Retinal pigment epithelial cell (primary cell): ENCODE measurements at regions not wholly inside any gene's neighbourhood (a gene's known extent, or its start where the extent isn't known, plus 50 kb on each side); places are given as distances from the start of the nearest gene placed in this dataset.

Experiments
- DNase-seq: peaks from one replicate; pipeline ENCODE4 v3.0.0-alpha.2; 2010; ENCODE audit warnings: low read depth
- H3K4me3 ChIP-seq: 2 replicates; pipeline ENCODE4 v1.5.1; 2011; ENCODE audit warnings: mild to moderate bottlenecking, low read length, control low read depth, moderate library complexity
- TF ChIP-seq, protein P1 (sequence below): conservative IDR thresholded peaks from 2 replicates; pipeline ENCODE4 v1.5.1; 2011; ENCODE audit warnings: low read depth, low read length, control low read depth, inconsistent platforms

DNA sequence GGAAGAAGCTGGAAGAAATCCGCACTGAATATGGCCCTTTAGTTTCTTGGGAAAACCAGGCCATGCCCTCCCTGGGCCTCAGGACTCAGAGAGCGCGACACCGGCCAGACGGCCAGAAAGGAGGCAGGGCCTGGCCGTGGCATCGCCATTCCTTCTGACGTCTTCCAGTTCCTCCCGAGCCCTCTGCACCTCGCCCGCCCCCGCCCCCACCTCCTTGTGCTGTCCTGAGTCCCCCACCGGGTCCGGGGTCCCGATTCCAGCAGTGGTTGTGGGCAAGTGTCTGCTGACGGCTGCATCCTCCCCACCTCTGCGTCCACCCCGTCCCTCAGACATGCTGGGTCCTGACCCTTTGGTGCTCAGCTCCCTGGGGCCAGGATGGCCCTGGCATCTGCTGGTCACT is 312.1 kb upstream of the SHH start:
- H3K4me3 ChIP-seq = no peak overlapping the region
- DNase-seq = no peak
- TF ChIP-seq, protein P1, sequence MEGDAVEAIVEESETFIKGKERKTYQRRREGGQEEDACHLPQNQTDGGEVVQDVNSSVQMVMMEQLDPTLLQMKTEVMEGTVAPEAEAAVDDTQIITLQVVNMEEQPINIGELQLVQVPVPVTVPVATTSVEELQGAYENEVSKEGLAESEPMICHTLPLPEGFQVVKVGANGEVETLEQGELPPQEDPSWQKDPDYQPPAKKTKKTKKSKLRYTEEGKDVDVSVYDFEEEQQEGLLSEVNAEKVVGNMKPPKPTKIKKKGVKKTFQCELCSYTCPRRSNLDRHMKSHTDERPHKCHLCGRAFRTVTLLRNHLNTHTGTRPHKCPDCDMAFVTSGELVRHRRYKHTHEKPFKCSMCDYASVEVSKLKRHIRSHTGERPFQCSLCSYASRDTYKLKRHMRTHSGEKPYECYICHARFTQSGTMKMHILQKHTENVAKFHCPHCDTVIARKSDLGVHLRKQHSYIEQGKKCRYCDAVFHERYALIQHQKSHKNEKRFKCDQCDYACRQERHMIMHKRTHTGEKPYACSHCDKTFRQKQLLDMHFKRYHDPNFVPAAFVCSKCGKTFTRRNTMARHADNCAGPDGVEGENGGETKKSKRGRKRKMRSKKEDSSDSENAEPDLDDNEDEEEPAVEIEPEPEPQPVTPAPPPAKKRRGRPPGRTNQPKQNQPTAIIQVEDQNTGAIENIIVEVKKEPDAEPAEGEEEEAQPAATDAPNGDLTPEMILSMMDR = no peak

GRCh38 chr7:156123362-156123761 is 311.1 kb upstream of the SHH start:
- H3K4me3 ChIP-seq = no peak overlapping the region
- TF ChIP-seq, protein P1 = no peak
- no peak for DNase-seq

GRCh38 chr7:156122752-156123354 is 310.6 kb upstream of the SHH start:
- no peak for DNase-seq
- TF ChIP-seq, protein P1 = no peak
- no peak overlapping the region for H3K4me3 ChIP-seq

DNA sequence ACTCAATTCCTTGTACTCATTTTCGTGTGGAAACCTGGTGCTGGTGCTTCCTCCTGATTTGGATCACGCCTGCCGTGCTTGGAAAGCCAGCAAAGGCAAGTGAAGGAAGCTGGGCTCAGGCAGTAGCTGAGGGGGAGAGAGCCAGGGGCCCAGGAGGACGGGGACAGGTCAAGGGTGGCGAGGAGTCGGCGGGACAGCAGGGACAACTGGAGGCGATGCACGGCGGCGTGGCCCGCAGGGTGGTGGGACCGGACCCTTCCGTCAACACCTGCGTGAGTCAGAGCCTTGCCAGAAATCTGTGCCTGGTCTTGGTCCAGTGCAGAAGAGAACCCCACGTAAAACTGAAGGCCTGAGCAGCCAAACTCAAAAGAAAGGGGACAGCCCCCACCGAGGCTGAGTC is 309.7 kb upstream of the SHH start:
- H3K4me3 ChIP-seq = no peak overlapping the region
- TF ChIP-seq, protein P1 = no peak
- no peak for DNase-seq

DNA sequence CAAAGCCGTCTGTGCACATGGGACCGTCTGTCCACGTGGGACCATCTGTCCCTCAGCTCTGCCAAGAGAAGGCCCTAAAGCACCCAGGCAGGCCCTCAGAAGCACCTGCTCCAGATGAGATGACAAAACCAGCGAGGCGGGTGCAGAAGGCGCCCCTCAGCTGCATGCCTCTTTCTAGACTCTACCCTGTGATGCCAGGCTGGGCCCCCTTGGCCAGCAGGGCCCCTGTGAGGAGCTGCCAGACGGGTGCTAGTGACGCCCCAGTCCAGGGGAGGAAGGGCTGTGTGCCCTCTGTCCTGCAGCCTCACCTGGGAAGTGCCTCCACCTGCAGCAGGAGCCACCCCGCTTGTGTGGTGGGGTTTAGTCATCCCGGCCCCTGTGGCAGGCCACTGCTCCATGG is 309.2 kb upstream of the SHH start:
- DNase-seq = no peak
- H3K4me3 ChIP-seq = no peak overlapping the region
- TF ChIP-seq, protein P1 = no peak

GRCh38 chr7:156120552-156120951 is 308.3 kb upstream of the SHH start:
- no peak overlapping the region for H3K4me3 ChIP-seq
- no peak for DNase-seq
- TF ChIP-seq, protein P1 = no peak

GRCh38 chr7:156119771-156120170 is 307.5 kb upstream of the SHH start:
- no peak for DNase-seq
- TF ChIP-seq, protein P1 = no peak
- no peak overlapping the region for H3K4me3 ChIP-seq
